GM21390 (cell line): ENCODE measurements at regions not wholly inside any gene's neighbourhood (a gene's known extent, or its start where the extent isn't known, plus 50 kb on each side); places are given as distances from the start of the nearest gene placed in this dataset.

Experiments
- ATAC-seq: cut with Tn5 transposase; IDR thresholded peaks from one replicate; pipeline ENCODE4 v1.9.1; 2021; ENCODE audit not compliant: unreplicated experiment

DNA sequence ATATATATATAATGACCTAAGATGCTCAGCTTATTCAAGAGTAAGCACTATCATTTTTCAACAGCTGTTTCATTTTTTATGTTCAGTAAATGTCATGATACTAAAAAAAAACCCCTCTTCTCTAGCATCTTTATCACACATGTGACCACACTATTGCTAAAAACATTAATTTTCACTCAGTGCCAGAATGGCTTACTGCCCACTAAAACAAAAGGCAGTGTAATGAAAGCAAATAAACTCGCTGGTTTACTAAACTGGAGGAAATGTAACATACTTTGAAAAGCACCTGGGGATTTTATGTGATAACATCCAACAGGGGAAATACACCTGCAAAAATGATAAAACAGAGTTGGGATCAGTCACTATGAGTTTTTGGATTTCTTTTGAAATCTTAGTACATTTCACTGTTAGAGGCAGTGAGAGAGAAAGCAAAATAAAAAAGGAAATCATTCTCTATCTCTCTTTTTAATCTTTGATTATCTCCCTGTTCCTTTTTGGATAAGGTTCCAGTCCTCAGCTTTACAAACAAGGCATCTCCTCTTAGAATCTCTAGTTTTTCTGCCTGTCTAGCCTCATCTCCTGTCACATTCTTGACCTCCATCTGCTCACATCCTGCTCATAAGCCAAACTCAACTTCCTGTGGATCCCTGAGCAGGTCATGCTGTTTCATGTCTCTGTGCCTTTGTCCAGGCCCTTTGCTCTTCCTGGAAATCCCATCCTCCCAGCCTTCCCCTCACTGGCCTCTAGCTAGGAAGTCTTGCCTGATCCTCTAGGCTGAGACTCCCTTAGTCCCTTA is 338.0 kb downstream of the MAN2A1 start:
- ATAC-seq = no peak

DNA sequence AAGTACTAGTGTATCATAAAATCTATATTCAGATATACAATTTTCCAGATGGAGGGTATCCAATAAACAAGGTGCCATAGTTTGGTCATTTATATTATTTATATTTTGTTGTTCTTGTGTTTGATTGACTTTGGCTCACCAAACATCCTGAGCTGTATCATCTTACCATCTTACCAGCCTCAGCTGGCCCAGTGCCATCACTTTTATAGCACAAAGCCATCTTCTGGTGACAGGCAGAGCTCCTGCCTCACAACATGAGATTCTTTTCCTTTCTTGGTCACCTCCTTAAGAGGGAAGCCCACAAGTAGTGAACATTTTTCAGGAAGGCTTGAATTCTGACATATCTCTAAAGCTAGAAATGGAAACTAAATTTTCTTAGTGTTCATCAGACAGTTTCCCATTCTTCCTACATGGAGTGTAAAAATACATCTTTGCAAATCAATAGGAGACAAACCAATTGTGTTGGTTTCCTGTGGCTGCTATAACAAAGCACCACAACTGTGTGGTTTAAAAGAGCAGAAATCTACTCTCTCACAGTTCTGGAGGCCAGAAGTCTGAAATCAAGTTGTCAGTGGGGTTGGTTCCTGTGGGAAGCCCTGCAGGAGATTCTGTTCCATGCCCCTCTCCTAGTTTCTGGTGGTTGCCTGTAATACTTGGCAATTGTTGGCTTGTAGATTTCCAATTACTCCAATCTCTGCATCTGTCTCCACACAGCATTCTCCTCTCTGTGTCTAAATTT is 341.8 kb downstream of the MAN2A1 start:
- ATAC-seq = no peak

DNA sequence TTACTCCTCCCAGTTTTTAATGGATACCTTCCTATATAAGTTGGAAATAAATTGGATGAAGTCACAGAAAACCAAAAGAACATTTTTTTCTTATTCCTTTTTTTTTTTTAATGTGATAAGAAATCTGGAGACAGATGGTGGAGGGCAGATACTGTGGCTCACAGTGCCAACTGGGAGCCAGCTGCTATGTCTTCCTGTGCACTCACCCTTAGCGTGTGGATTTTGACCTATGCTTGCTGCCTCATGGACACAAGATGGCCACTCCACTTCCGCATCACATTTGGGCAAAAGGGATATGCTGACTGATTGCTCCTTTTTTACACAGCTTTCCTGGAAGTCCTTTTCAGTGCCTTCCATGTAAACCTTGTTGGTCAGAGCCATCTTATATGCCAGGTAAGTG is 342.6 kb downstream of the MAN2A1 start:
- ATAC-seq = no peak

DNA sequence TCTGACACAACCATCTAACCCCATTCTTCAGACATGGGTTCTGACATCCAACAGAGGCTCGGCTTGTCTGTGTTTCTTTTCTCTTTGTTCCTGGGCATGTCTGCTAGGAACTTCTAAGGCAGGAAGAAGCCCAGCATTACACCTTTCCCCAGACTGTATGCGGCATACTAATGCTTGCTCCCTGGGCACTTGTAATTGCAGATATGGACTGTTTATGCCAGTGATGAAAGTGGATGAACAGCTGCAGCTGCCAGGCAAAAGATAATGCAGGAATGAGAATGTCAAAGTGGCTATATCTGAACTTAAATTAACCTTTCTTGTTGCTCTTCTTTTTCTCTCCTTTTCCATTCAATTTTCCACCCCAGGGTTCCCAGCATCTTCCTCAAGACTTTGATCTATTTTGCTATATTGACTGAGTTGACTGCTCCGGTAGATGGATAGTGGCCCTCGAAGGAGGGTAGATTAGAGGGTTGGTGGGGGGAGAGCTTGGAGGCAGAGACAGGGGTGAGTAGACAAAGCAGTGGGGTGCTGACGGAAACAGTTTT is 344.4 kb downstream of the MAN2A1 start:
- no peak for ATAC-seq

DNA sequence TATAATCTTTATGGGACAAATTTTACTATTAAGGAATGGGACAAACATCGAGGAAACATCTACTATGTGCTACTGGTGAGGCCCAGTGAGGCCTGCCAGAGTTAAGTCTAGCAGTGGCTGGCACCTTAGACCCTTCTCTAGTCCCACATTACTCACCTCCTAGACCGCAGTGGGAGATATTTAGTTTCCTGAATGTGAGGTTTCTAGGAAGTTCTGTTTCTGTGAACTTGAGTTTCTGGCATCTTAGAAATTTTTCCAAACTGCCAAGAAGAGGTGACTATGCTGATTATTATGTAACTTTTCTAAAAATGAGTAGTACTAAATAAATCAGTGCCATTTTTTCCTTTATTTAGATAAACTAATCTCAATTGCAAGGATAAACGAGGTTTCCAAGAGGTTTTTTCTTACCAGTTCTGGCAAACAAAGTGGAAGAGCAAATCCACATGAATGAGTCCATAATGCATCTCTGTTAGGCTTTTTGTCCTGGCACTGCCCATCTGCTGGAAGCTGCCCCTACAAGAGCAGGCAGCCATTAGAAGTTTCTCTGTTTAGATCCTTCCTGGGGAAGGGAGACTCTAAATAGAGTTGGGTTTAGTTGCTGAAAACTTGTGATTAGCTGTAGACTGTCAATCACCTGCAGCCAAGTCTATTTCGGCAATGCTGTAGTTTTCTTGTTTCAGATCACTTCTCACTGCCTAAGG is 348.7 kb downstream of the MAN2A1 start:
- no peak for ATAC-seq

DNA sequence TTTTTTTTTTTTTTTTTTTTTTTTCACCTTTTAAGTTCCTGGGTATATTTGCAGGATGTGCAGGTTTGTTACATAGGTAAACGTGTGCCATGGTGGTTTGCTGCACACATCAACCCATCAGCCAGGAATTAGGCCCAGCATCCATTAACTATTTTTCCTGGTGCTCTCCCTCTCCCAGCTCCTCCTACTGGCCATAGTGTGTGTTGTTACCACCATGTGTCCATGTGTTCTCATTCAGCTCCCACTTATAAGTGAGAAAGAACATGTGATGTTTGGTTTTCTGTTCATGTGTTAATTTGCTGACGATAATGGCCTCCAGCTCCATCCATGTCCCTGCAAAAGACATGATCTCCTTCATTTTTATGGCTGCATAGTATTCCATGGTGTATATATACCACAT is 350.5 kb downstream of the MAN2A1 start:
- ATAC-seq = no peak

DNA sequence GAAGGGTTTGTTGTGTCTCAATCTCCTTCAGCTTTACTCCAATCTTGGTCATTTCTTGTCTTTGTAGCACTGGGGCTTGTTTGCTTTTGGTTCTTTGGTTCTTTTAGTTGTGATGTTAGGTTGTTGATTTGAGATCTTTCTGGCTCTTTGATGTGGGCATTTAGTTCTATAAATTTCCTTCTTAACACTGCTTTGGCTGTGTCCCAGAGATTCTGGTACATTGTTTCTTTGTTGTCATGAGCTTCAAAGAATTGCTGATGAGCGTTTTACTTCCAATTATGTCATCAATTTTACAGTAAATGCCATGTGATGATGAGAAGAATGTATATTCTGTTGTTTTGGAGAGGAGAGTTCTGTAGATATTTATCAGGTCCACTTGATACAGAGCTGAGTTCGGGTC is 353.3 kb downstream of the MAN2A1 start:
- ATAC-seq = no peak

DNA sequence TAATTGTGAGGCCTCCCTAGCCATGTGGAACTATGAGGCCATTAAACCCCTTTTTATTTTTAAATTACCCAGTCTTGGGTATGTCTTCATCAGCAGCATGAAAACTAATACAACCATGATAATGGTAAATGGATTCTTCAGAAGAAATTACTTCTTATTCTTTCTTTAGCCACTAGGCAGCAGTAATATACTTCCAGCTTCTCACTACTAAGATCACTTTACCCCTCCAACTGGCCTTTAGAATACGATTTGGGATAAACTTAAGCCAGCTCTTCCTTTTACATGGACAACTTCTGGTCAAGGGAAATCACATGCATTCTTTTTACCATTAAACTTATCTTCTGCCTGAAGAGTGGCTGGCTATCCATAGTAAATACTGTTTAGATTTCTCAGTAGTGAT is 355.4 kb downstream of the MAN2A1 start:
- ATAC-seq = no peak

DNA sequence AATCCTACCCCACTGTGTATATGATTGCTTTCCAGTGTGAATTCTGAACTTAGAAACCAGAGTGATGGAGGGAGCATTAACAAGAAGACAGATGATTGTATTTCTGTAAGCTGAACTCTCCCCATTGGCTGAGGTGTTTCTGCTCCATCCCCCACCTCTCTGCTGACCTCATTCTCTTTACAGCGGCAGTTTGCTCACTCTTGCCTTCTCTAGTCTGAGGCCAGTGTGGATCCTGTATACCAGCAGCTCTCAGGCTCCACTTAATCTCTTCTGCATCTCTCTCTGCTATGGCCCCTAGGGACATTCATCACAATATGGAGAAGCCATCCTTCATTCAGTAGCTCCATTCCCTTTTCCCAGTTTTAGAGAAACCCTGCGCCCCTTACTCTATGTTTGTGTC is 358.8 kb downstream of the MAN2A1 start:
- ATAC-seq = no peak

DNA sequence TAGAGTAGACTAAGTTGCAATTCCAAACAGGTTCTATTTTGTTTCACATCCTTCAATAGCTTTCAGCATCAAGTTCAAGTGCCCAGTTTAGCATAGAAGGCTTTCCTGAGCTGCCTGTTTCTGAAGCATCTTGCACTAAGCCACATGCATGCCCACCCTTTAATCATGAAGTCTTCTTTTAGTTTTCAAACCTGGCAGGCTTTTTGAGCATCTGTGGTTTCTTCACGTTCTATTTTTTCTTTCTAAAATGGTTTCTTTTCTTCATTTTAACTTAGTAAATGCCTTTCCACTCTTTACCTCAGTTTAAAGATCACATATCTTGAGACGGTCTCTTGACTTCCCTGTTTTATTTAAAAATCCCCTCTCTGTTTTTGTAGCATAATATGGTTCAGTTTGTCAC is 360.1 kb downstream of the MAN2A1 start:
- ATAC-seq = no peak

DNA sequence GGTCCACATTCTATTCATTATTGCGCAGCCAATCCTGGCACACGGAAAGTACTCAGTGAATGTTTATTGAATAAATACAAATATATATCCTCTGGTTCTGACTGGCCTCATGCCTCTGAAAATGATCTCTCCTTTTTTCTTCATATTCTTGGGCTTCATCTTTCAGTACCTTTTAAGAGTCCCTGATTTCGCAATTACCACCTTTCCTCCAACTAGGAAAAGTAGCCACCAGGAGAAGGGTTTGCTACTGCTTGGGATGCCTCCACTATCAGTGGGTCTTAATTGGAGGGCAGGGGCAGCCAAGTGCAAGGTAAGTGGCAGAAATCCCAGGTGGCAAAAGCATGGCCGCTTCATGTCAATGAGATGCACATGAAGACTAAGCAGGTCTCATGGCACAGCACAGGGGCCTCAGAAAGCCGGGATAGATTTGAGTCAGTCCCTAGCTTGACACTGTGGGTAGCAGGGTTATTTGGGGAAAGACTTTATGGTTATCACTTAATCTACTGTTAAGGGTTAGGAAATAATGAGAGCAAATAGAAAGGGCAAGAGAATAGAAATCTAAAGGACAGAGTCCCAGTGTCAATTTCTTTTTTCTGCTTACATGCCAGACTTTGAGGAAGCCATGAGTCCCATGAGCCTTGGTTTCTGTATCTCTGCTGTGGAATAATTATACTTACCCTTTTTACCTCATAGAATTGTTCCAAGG is 361.1 kb downstream of the MAN2A1 start:
- ATAC-seq = no peak

DNA sequence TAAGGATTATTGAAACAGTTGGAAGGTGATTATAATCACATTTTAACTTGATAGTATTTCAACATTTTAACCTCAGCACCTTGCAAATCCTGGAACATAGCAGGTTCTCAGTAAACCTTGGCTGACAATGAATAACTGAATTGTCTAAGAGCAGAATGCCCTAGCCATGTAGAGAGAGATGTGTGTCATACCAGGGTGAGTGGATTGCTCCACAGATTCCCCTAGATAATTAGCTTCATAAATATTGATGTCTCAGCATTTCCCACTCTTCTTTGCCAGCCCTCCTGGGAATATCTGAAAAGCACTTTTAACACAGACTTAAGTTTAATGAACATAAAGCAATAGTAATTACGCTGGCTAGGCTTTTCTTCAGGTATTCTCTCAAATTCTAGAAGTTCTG is 363.5 kb downstream of the MAN2A1 start:
- no peak for ATAC-seq

DNA sequence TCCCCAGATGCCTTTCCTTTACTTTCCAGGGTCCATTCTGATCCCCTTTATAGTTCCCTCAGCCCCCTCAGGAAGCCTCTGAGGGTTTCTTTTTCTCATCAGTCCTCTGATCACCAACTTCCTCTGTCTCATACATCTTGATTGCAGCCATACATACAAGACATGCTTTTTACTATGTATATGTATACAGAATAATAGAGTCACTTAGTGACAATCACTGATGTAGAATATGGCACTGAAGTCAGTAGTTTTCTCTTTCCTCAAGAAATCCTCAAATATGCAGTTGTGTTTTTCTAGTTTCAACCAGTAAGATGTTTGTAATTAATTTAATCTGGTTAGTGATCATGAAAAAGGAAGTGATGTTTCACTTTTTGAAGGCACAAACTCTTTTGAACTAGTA is 364.1 kb downstream of the MAN2A1 start:
- peak; percentile 13 for ATAC-seq

DNA sequence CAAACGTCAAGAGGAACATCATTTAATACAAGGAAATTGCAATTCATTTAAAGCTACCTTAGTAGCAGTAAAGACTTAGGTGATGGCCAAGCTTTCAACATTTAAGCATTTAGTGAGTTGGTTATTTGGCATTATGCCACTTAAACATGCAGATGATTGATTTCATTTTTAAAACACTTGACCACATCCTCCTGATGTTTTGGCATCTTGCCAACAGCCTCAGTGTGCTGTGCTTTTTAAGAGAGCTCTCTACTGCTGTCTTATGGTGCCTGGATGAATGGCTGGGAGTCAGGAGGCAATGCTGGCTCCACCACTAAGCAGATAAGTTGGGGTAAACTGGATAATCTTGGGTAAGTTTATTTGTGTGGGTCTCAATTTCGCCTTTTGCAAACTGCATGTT is 364.5 kb downstream of the MAN2A1 start:
- peak; percentile 92 for ATAC-seq

DNA sequence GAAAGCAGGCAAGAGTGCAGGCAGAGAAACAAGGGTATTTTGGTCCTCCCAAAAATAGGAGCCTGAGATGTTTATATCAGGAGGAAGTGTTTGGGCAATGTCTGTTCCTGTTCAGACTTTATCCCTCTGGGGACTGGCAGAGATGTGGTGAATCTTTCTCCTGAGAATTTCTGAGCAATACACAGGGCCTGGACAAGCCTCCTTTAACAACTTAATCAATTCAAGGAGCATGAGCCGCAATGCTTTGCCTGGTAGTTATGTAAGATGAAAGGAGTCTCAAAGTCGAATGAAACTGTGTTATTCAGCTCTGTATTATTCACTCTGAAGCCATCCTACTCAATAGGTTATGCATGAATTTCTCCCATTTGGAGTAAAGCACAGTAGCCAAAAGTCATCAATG is 365.6 kb downstream of the MAN2A1 start:
- ATAC-seq = no peak

DNA sequence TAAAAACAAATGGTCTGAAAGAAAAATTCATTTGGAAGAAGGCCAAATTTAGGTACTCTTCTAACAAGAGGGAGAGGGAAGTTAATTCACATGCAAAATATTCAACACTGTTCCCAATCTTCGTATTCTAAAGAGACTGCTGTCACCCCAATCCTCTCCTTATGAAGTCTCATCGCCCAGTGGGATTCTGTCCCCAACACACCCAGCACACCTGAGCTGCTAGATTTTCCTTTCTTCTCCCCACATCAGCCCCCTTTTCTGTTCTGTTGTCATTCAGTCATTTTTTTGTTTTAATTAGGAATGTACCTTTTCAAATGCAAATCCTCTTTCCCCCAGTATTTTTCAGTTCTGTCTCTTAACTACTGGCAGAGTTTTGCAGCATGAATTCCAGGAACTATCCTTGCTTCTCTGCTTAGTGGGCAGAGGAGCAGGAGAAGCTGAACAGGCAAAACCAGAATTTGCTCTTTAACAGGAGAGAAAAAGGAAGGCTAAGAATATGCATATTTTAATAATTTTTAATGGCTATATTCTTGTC is 366.9 kb downstream of the MAN2A1 start:
- no peak for ATAC-seq

DNA sequence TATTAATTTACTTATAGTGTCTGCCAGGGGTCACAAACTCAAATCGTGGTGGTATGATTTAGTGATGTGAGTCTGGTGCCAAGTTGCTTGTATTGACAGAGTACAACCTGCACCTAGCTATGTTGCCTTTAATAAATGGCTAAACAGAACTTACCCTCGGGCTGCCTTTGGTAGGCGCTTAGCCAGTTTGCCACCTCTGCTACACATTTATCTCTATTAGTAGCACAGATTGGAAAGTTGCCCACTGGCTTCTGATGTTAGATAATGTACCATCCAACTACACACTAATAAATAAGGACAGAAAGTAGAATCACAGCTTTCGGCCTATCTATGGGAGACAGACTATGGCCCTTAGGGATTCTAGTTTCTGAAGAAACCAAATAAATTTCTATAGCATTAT is 368.4 kb downstream of the MAN2A1 start:
- ATAC-seq = no peak

DNA sequence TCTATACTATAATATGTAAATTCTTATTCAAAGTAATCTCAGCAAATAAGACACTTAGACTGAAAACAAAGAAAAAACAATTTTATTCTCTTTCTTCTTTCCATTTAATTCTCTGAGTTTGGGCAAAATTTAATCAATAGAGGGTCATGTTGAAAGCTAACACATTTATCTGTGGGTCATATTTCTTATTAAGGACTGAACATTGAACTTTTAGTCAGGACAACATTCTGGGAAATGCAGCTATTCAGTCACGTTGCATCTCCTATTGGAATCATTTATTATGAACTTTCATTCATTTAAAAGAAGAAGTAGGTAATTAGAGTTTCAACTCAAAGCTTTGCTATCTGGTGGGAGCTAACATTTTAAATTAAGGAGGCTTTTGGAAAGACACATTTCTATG is 372.5 kb downstream of the MAN2A1 start:
- ATAC-seq = no peak

DNA sequence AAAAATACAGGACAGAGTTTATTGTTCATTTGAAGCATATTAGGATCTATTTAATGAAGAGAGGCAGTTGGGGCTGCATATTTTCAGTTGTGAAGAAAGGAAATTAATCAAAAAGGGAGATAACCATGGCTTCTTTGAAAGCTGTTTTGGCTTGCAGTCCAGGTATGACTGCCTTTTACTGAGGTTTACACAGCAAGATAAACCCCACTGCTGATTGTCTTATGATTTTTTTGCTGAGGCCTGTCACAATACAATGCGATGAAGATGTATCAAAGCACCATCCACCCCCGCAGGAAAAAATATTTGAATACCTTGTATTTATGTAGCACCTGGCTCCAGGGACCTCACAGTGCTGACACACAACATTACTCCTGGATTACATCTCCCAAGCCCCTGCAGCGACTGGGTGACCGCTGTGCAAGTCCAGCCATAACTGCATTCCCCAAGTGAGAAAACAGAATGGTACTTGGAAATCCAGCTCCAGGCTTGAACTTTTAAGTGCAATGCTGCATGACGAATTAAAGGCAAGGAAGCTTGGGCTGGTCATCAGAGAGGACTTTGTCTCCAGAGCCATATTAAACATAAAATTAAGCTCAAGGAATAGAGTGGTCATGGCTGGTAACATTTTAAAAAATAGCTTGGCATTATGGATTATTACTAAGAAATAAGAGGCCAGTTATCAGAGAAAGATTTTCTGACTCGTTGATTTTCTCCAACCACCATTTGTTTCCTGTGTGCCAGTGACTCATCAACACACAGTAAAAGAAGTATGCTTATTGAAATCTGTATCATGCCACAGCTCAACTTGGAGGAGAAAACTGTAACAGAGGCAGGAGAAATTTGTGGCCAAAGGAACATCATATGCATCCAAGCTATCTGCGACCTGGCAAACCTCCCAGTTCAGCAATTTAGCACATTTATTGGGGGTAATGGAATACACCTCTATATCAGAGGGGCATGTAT is 374.2 kb downstream of the MAN2A1 start:
- no peak for ATAC-seq
